Stomach (tissue), 8 donors: ENCODE measurements at regions not wholly inside any gene's neighbourhood (a gene's known extent, or its start where the extent isn't known, plus 50 kb on each side); places are given as distances from the start of the nearest gene placed in this dataset.
"Not testable (repeated sequence)": the region's sequence is repeated elsewhere in the genome, so short reads cannot be mapped to it uniquely, and the experiment has no call there.

Source experiments
- DNase-seq, 2 donors: peaks; one replicate each; pipeline versions ENCODE4 v3.0.0 to v3.0.0-alpha.2; 2013 to 2019
- H3K27ac ChIP-seq, 5 donors: fragments of 200-600 bp in 4 of 5; sonication (generic) in 4 of 5; one replicate each; pipeline ENCODE4 v1.5.1; 2013 to 2019; ENCODE audit warnings: mild to moderate bottlenecking in 1 of 5, moderate library complexity in 1 of 5
- H3K27me3 ChIP-seq, 3 donors: fragments of 200-600 bp; sonication (generic); one replicate each; pipeline ENCODE4 v1.5.1; 2017 to 2019; ENCODE audit warnings: mixed run types in 1 of 3
- H3K36me3 ChIP-seq, 4 donors: fragments of 200-600 bp; sonication (generic); 1 replicate in 3 of 4; 2 replicates in 1 of 4; pipeline ENCODE4 v1.5.1; 2016 to 2019
- H3K4me1 ChIP-seq, 4 donors: fragments of 200-600 bp; sonication (generic); one replicate each; pipeline ENCODE4 v1.5.1; 2016 to 2019
- H3K4me3 ChIP-seq, 4 donors: fragments of 200-600 bp; sonication (generic) in 3 of 4; one replicate each; pipeline ENCODE4 v1.5.1; 2016 to 2019; ENCODE audit warnings: mild to moderate bottlenecking in 1 of 4
- H3K9me3 ChIP-seq, 4 donors: fragments of 200-600 bp; sonication (generic); one replicate each; pipeline ENCODE4 v1.5.1; 2016 to 2019
- CTCF ChIP-seq, 7 experiments: fragments of 450-650 bp in 4 of 7; fragments of 200-600 bp in 3 of 7; sonication (generic) in 3 of 7; IDR thresholded peaks; one replicate each; pipeline ENCODE4 v1.5.1; 2016 to 2019; ENCODE audit warnings: antibody characterized with exemption in 7 of 7, control low read depth in 2 of 7, mild to moderate bottlenecking in 1 of 7
- EP300 ChIP-seq: sonication (generic); formaldehyde crosslinking; IDR thresholded peaks from one replicate; pipeline ENCODE4 v1.6.1; 2017; ENCODE audit warnings: antibody characterized with exemption
- POLR2A ChIP-seq, 4 donors: fragments of 450-650 bp; IDR thresholded peaks; one replicate each; pipeline ENCODE4 v1.6.1; 2016; ENCODE audit warnings: antibody characterized with exemption in 4 of 4, control low read depth in 2 of 4, mild to moderate bottlenecking in 1 of 4, moderate library complexity in 1 of 4
- POLR2AphosphoS5 ChIP-seq, 3 donors: sonication (generic); formaldehyde crosslinking; IDR thresholded peaks; one replicate each; pipeline ENCODE4 v1.6.1; 2016; ENCODE audit warnings: antibody characterized with exemption in 3 of 3
- WGBS, 5 donors: extraction: QIAGEN DNeasy Blood & Tissue Kit in 3 of 5; methylation state at CpG; one replicate each; pipeline versions ENCODE4 v1.1.5 to v1.1.7; 2013 to 2018; 5-methylcytosine and 5-hydroxymethylcytosine counted together
- intact Hi-C: fragments of 100-400 bp; cut with DNase I; formaldehyde crosslinking; loops from one replicate; pipeline ENCODE4 v1.15.1; 2023; ENCODE audit warnings: low total_unique reads
- donor health status: healthy with polysubstance abuse.
- donor health status: Bipolar disorder and iron deficiency.
- donor health status: healthy.

GRCh38 chr3:34155666-34156065 lies 357.2 kb downstream of the PDCD6IP start:
- H3K4me3 ChIP-seq = no peak overlapping the region
- no peak for DNase-seq
- intact Hi-C loops = no loop called here
- H3K4me1 ChIP-seq = no peaks in the 10 kb centered on the region
- H3K27ac ChIP-seq = no peak overlapping the region
- no peaks in the 10 kb centered on the region for H3K27me3 ChIP-seq
- H3K9me3 ChIP-seq = no peaks in the 10 kb centered on the region
- no peak for TF ChIP-seq POLR2A (IDR thresholded peaks at IDR 0.05)
- no peak for TF ChIP-seq CTCF (IDR thresholded peaks at IDR 0.05)
- no peak for TF ChIP-seq POLR2AphosphoS5 (IDR thresholded peaks at IDR 0.05)
- TF ChIP-seq EP300 = no peak
- H3K36me3 ChIP-seq = no peaks in the 10 kb centered on the region
- 60 to 87% (median 64%) methylated on average over 2 of the region's 2 CpGs for WGBS, 5 donors

- DNase-seq = no peak
- Histone ChIP-seq H3K4me1 (no peaks in the 10 kb centered on the region), H3K36me3 (no peaks in the 10 kb centered on the region), H3K27ac (no peak overlapping the region), H3K27me3 (no peaks in the 10 kb centered on the region), H3K4me3 (no peak overlapping the region), H3K9me3 (no peaks in the 10 kb centered on the region)
- intact Hi-C loops = no loop called here
- no peak for TF ChIP-seq CTCF (IDR thresholded peaks at IDR 0.05)
- TF ChIP-seq POLR2A (IDR thresholded peaks at IDR 0.05) = no peak
- no peak for TF ChIP-seq POLR2AphosphoS5 (IDR thresholded peaks at IDR 0.05)
- TF ChIP-seq EP300 = no peak
These were observed 359.1 kb downstream of the PDCD6IP start for GRCh38 chr3:34157491-34157890.

- H3K36me3 ChIP-seq = no peaks in the 10 kb centered on the region
- DNase-seq = no peak
- H3K4me3 ChIP-seq = no peak overlapping the region
- intact Hi-C loops = no loop called here
- H3K27me3 ChIP-seq = no peaks in the 10 kb centered on the region
- TF ChIP-seq EP300 = no peak
- no peak for TF ChIP-seq CTCF (IDR thresholded peaks at IDR 0.05)
- no peak for TF ChIP-seq POLR2A (IDR thresholded peaks at IDR 0.05)
- no peak for TF ChIP-seq POLR2AphosphoS5 (IDR thresholded peaks at IDR 0.05)
- 73 to 91% (median 80%) methylated on average over 4 of the region's 4 CpGs for WGBS, 5 donors
- no peaks in the 10 kb centered on the region for H3K4me1 ChIP-seq
- no peak overlapping the region for H3K27ac ChIP-seq
- no peaks in the 10 kb centered on the region for H3K9me3 ChIP-seq
These were observed 361.4 kb downstream of the PDCD6IP start for GRCh38 chr3:34159613-34160420.

- H3K9me3 ChIP-seq, H3K36me3 ChIP-seq, DNase-seq, H3K27me3 ChIP-seq, intact Hi-C loops, H3K4me1 ChIP-seq, H3K27ac ChIP-seq, H3K4me3 ChIP-seq: not testable (repeated sequence)
- WGBS, 5 donors = 92 to 97% (median 96%) methylated on average over 8 of the region's 8 CpGs
These were observed 371.2 kb downstream of the PDCD6IP start for GRCh38 chr3:34169636-34170035.

GRCh38 chr3:34174740-34175139 lies 376.3 kb downstream of the PDCD6IP start:
- H3K4me1 ChIP-seq = no peaks in the 10 kb centered on the region
- no peak overlapping the region for H3K27ac ChIP-seq
- H3K4me3 ChIP-seq = no peak overlapping the region
- no peak for DNase-seq
- no peaks in the 10 kb centered on the region for H3K9me3 ChIP-seq
- intact Hi-C loops = no loop called here
- H3K36me3 ChIP-seq = no peaks in the 10 kb centered on the region
- TF ChIP-seq POLR2A (IDR thresholded peaks at IDR 0.05) (no peak), CTCF (IDR thresholded peaks at IDR 0.05) (no peak), POLR2AphosphoS5 (IDR thresholded peaks at IDR 0.05) (no peak), EP300 (no peak)
- no peaks in the 10 kb centered on the region for H3K27me3 ChIP-seq
